Astrocyte (in vitro differentiated cells and primary cell): ENCODE measurements at regions not wholly inside any gene's neighbourhood (a gene's known extent, or its start where the extent isn't known, plus 50 kb on each side); places are given as distances from the start of the nearest gene placed in this dataset.

Experiments
- DNase-seq: peaks from one replicate; pipeline ENCODE4 v3.0.0-alpha.2; 2010; ENCODE audit warnings: low read depth
- FAIRE-seq: peaks from 2 replicates; lab custom pipeline; 2011; peaks lifted over from hg19 to GRCh38; lab: Jason Lieb, UNC
- H2AFZ ChIP-seq: 2 replicates; pipeline ENCODE4 v1.6.0; 2012; ENCODE audit warnings: low read depth, low read length, inconsistent platforms
- H3K27ac ChIP-seq: 2 replicates; pipeline ENCODE4 v1.5.1; 2011; ENCODE audit warnings: low read depth, low read length, inconsistent platforms
- H3K27me3 ChIP-seq: 2 replicates; pipeline ENCODE4 v1.6.0; 2011; ENCODE audit warnings: low read length, inconsistent platforms; ENCODE audit not compliant: insufficient read depth
- H3K36me3 ChIP-seq: 2 replicates; pipeline ENCODE4 v1.5.1; 2011; ENCODE audit warnings: low read length, inconsistent platforms; ENCODE audit not compliant: insufficient read depth
- H3K4me1 ChIP-seq: 2 replicates; pipeline ENCODE4 v1.5.1; 2011; ENCODE audit warnings: low read length, inconsistent platforms; ENCODE audit not compliant: insufficient read depth
- H3K4me2 ChIP-seq: 2 replicates; pipeline ENCODE4 v1.6.0; 2012; ENCODE audit warnings: low read length, inconsistent platforms
- H3K4me3 ChIP-seq: 2 replicates; pipeline ENCODE4 v1.5.1; 2011; ENCODE audit warnings: low read depth, mild to moderate bottlenecking, low read length, inconsistent platforms; ENCODE audit not compliant: insufficient read depth
- H3K79me2 ChIP-seq: 2 replicates; pipeline ENCODE4 v1.6.0; 2012; ENCODE audit warnings: mild to moderate bottlenecking, low read length, inconsistent platforms; ENCODE audit not compliant: insufficient read depth
- H3K9ac ChIP-seq: 2 replicates; pipeline ENCODE4 v1.6.0; 2012; ENCODE audit warnings: mild to moderate bottlenecking, low read length, inconsistent platforms
- H3K9me3 ChIP-seq: 2 replicates; pipeline ENCODE4 v1.5.1; 2012; ENCODE audit warnings: low read depth, mild to moderate bottlenecking, low read length, inconsistent platforms; ENCODE audit not compliant: insufficient read depth
- H4K20me1 ChIP-seq: 2 replicates; pipeline ENCODE4 v1.6.0; 2012; ENCODE audit warnings: low read length, inconsistent platforms; ENCODE audit not compliant: insufficient read depth
- H3K27ac Mint-ChIP-seq: one replicate; pipeline ENCODE4 v1.8.0; 2021; ENCODE audit warnings: mild to moderate bottlenecking, mixed read lengths; ENCODE audit not compliant: unreplicated experiment
- H3K27me3 Mint-ChIP-seq: one replicate; pipeline ENCODE4 v1.8.0; 2021; ENCODE audit warnings: low read depth, mixed read lengths; ENCODE audit not compliant: unreplicated experiment
- H3K36me3 Mint-ChIP-seq: one replicate; pipeline ENCODE4 v1.8.0; 2021; ENCODE audit warnings: low read depth, mixed read lengths; ENCODE audit not compliant: unreplicated experiment
- H3K4me1 Mint-ChIP-seq: one replicate; pipeline ENCODE4 v1.8.0; 2021; ENCODE audit warnings: low read depth, mixed read lengths; ENCODE audit not compliant: unreplicated experiment
- H3K4me3 Mint-ChIP-seq: one replicate; pipeline ENCODE4 v1.8.0; 2021; ENCODE audit warnings: mild to moderate bottlenecking, moderate library complexity, mixed read lengths; ENCODE audit not compliant: unreplicated experiment
- H3K9me3 Mint-ChIP-seq: one replicate; pipeline ENCODE4 v1.8.0; 2021; ENCODE audit warnings: mild to moderate bottlenecking, mixed read lengths; ENCODE audit not compliant: unreplicated experiment
- EZH2 ChIP-seq: IDR thresholded peaks from 2 replicates; pipeline ENCODE4 v1.6.1; 2012; ENCODE audit warnings: mild to moderate bottlenecking, low read length, inconsistent platforms; ENCODE audit not compliant: insufficient read depth
- TF ChIP-seq, protein P1 (sequence below): IDR thresholded peaks from 2 replicates; pipeline ENCODE4 v1.5.1; 2011; ENCODE audit warnings: low read depth, mild to moderate bottlenecking, inconsistent platforms, low read length, moderate library complexity; ENCODE audit not compliant: insufficient read depth

- Histone ChIP-seq H3K4me2 (no peak overlapping the region), H3K9ac (no peak overlapping the region), H3K4me1 (no peaks in the 10 kb centered on the region), H3K27ac (no peak overlapping the region), H2AFZ (no peak overlapping the region), H3K27me3 (no peaks in the 10 kb centered on the region), H3K4me3 (no peak overlapping the region), H3K79me2 (no peaks in the 10 kb centered on the region), H3K36me3 (no peaks in the 10 kb centered on the region), H4K20me1 (no peaks in the 10 kb centered on the region), H3K9me3 (no peaks in the 10 kb centered on the region)
- no peak overlapping the region for H3K27ac Mint-ChIP-seq
- H3K4me3 Mint-ChIP-seq: no peak overlapping the region
- FAIRE-seq (no peak), DNase-seq (no peak)
- H3K36me3 Mint-ChIP-seq: no peaks in the 10 kb centered on the region
- no peak for TF ChIP-seq EZH2
- TF ChIP-seq, protein P1, sequence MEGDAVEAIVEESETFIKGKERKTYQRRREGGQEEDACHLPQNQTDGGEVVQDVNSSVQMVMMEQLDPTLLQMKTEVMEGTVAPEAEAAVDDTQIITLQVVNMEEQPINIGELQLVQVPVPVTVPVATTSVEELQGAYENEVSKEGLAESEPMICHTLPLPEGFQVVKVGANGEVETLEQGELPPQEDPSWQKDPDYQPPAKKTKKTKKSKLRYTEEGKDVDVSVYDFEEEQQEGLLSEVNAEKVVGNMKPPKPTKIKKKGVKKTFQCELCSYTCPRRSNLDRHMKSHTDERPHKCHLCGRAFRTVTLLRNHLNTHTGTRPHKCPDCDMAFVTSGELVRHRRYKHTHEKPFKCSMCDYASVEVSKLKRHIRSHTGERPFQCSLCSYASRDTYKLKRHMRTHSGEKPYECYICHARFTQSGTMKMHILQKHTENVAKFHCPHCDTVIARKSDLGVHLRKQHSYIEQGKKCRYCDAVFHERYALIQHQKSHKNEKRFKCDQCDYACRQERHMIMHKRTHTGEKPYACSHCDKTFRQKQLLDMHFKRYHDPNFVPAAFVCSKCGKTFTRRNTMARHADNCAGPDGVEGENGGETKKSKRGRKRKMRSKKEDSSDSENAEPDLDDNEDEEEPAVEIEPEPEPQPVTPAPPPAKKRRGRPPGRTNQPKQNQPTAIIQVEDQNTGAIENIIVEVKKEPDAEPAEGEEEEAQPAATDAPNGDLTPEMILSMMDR: no peak
- H3K9me3 Mint-ChIP-seq: peaks cover 5% of the 10 kb centered on the region
- no peaks in the 10 kb centered on the region for H3K4me1 Mint-ChIP-seq
- no peaks in the 10 kb centered on the region for H3K27me3 Mint-ChIP-seq
These were observed 1011.3 kb upstream of the C9orf72 start for GRCh38 chr9:28584542-28584941.

GRCh38 chr9:28587052-28587451 lies 1013.8 kb upstream of the C9orf72 start:
- Histone ChIP-seq H3K27ac (no peak overlapping the region), H3K4me2 (no peak overlapping the region), H3K36me3 (no peaks in the 10 kb centered on the region), H3K27me3 (no peaks in the 10 kb centered on the region), H2AFZ (no peak overlapping the region), H3K9ac (no peak overlapping the region), H3K4me3 (no peak overlapping the region), H4K20me1 (no peaks in the 10 kb centered on the region), H3K79me2 (no peaks in the 10 kb centered on the region), H3K9me3 (no peaks in the 10 kb centered on the region), H3K4me1 (no peaks in the 10 kb centered on the region)
- peaks cover 7% of the 10 kb centered on the region for H3K9me3 Mint-ChIP-seq
- DNase-seq (no peak), FAIRE-seq (no peak)
- no peaks in the 10 kb centered on the region for H3K27me3 Mint-ChIP-seq
- no peak overlapping the region for H3K4me3 Mint-ChIP-seq
- no peaks in the 10 kb centered on the region for H3K36me3 Mint-ChIP-seq
- H3K27ac Mint-ChIP-seq: no peak overlapping the region
- H3K4me1 Mint-ChIP-seq: no peaks in the 10 kb centered on the region
- no peak for TF ChIP-seq EZH2
- TF ChIP-seq, protein P1: no peak

- Mint-ChIP-seq H3K36me3 (no peaks in the 10 kb centered on the region), H3K9me3 (no peaks in the 10 kb centered on the region), H3K4me1 (no peaks in the 10 kb centered on the region), H3K4me3 (no peak overlapping the region), H3K27me3 (no peaks in the 10 kb centered on the region), H3K27ac (no peak overlapping the region)
- Histone ChIP-seq H3K27ac (no peak overlapping the region), H3K27me3 (no peaks in the 10 kb centered on the region), H2AFZ (no peak overlapping the region), H3K79me2 (no peaks in the 10 kb centered on the region), H4K20me1 (no peaks in the 10 kb centered on the region), H3K9me3 (no peaks in the 10 kb centered on the region), H3K4me3 (no peak overlapping the region), H3K36me3 (no peaks in the 10 kb centered on the region), H3K9ac (no peak overlapping the region), H3K4me1 (no peaks in the 10 kb centered on the region), H3K4me2 (no peak overlapping the region)
- TF ChIP-seq EZH2: no peak
- TF ChIP-seq, protein P1: no peak
- FAIRE-seq (no peak), DNase-seq (no peak)
These were observed 1025.1 kb upstream of the C9orf72 start for GRCh38 chr9:28598408-28598807.
